Neural cell (in vitro differentiated cells): ENCODE measurements at regions not wholly inside any gene's neighbourhood (a gene's known extent, or its start where the extent isn't known, plus 50 kb on each side); places are given as distances from the start of the nearest gene placed in this dataset.

Experiments used
- H2AFZ ChIP-seq: fragments of 200-600, 300-800 bp; sonication (generic), shearing (Covaris generic); 2 replicates; pipeline ENCODE4 v1.6.0; 2014; ENCODE audit warnings: low read depth, mild to moderate bottlenecking, antibody characterized with exemption, low read length, moderate library complexity
- H3F3A ChIP-seq: fragments of 200-600 bp; shearing (Covaris generic); 2 replicates; pipeline ENCODE4 v1.6.1; 2016; ENCODE audit warnings: mild to moderate bottlenecking, moderate library complexity, mixed read lengths, antibody characterized with exemption, low read length; ENCODE audit not compliant: insufficient read depth, poor library complexity, severe bottlenecking
- H3K27ac ChIP-seq: fragments of 200-600, 300-800 bp; sonication (generic), shearing (Covaris generic); 2 replicates; pipeline ENCODE4 v1.5.1; 2014; ENCODE audit warnings: mild to moderate bottlenecking, low read length, moderate library complexity
- H3K27me3 ChIP-seq: fragments of 300-800, 200-600 bp; sonication (generic), shearing (Covaris generic); 2 replicates; pipeline ENCODE4 v1.6.0; 2014; ENCODE audit warnings: mild to moderate bottlenecking, low read depth, low read length, moderate library complexity; ENCODE audit not compliant: insufficient read depth
- H3K36me3 ChIP-seq: fragments of 300-800, 200-600 bp; sonication (generic), shearing (Covaris generic); 2 replicates; pipeline ENCODE4 v1.5.1; 2014; ENCODE audit warnings: mild to moderate bottlenecking, antibody characterized with exemption, low read length, moderate library complexity; ENCODE audit not compliant: insufficient read depth
- H3K4me2 ChIP-seq: fragments of 300-800, 200-600 bp; sonication (generic), shearing (Covaris generic); 2 replicates; pipeline ENCODE4 v1.6.0; 2014; ENCODE audit warnings: mild to moderate bottlenecking, low read length
- H3K4me3 ChIP-seq: fragments of 300-800, 200-600 bp; sonication (generic), shearing (Covaris generic); 2 replicates; pipeline ENCODE4 v1.5.1; 2014; ENCODE audit warnings: mild to moderate bottlenecking, low read length, moderate library complexity
- H3K79me2 ChIP-seq: fragments of 200-600 bp; shearing (Covaris generic); replicated peaks from 2 replicates; pipeline ENCODE4 v1.6.0; 2014; ENCODE audit warnings: mild to moderate bottlenecking, low read length, moderate library complexity; ENCODE audit not compliant: insufficient read depth
- H3K9ac ChIP-seq: fragments of 300-800, 200-600 bp; sonication (generic), shearing (Covaris generic); 2 replicates; pipeline ENCODE4 v1.6.1; 2016; ENCODE audit warnings: mild to moderate bottlenecking, low read length, mixed read lengths
- H3K9me2 ChIP-seq: fragments of 200-600 bp; shearing (Covaris generic); 2 replicates; pipeline ENCODE4 v1.6.1; 2016; ENCODE audit warnings: mild to moderate bottlenecking, low read length, mixed read lengths; ENCODE audit not compliant: insufficient read depth
- H3K9me3 ChIP-seq: fragments of 200-600, 300-800 bp; sonication (generic), shearing (Covaris generic); 2 replicates; pipeline ENCODE4 v1.6.1; 2016; ENCODE audit warnings: mild to moderate bottlenecking, mixed run types, low read length, moderate library complexity, mixed read lengths
- H4K20me1 ChIP-seq: fragments of 200-600 bp; shearing (Covaris generic); 2 replicates; pipeline ENCODE4 v1.6.1; 2016; ENCODE audit warnings: mild to moderate bottlenecking, mixed run types; ENCODE audit not compliant: insufficient read depth
- CTCF ChIP-seq: fragments of 450-650 bp; IDR thresholded peaks from 2 replicates; pipeline ENCODE4 v1.5.1; 2014; ENCODE audit warnings: antibody characterized with exemption, mild to moderate bottlenecking, moderate library complexity; ENCODE audit not compliant: poor library complexity, severe bottlenecking
- EP300 ChIP-seq: fragments of 450-650 bp; conservative IDR thresholded peaks from 2 replicates; pipeline ENCODE4 v1.6.1; 2014; ENCODE audit warnings: antibody characterized with exemption, mild to moderate bottlenecking, moderate library complexity; ENCODE audit not compliant: poor library complexity, severe bottlenecking
- EZH2 ChIP-seq: fragments of 200-600, 300-800 bp; shearing (Covaris generic), sonication (generic); IDR thresholded peaks from 2 replicates; pipeline ENCODE4 v1.6.1; 2014; ENCODE audit warnings: antibody characterized with exemption, low read length, borderline replicate concordance, mild to moderate bottlenecking; ENCODE audit not compliant: insufficient read depth, poor library complexity, severe bottlenecking
- MXI1 ChIP-seq: fragments of 450-650 bp; conservative IDR thresholded peaks from 2 replicates; pipeline ENCODE4 v1.6.1; 2014; ENCODE audit warnings: antibody characterized with exemption, mild to moderate bottlenecking; ENCODE audit not compliant: poor library complexity, severe bottlenecking
- POLR2AphosphoS5 ChIP-seq: IDR thresholded peaks from 2 replicates; pipeline ENCODE4 v1.6.1; 2012
- RAD21 ChIP-seq: fragments of 450-650 bp; conservative IDR thresholded peaks from 2 replicates; pipeline ENCODE4 v1.6.1; 2014; ENCODE audit warnings: antibody characterized with exemption, mild to moderate bottlenecking, moderate library complexity
- REST ChIP-seq: IDR thresholded peaks from 2 replicates; pipeline ENCODE4 v1.6.1; 2012; ENCODE audit warnings: borderline replicate concordance
- SMC3 ChIP-seq: fragments of 450-650 bp; conservative IDR thresholded peaks from 2 replicates; pipeline ENCODE4 v1.6.1; 2014; ENCODE audit warnings: antibody characterized with exemption, mild to moderate bottlenecking, moderate library complexity; ENCODE audit not compliant: poor library complexity
- TAF1 ChIP-seq: IDR thresholded peaks from 2 replicates; pipeline ENCODE4 v1.6.1; 2012; ENCODE audit warnings: low read depth

- Histone ChIP-seq H3K27me3 (no peaks in the 10 kb centered on the region), H2AFZ (no peak overlapping the region), H3K36me3 (no peaks in the 10 kb centered on the region), H3K9me3 (no peaks in the 10 kb centered on the region), H3K4me3 (no peak overlapping the region), H3K9me2 (no peaks in the 10 kb centered on the region), H3K9ac (no peak overlapping the region), H3K4me2 (no peak overlapping the region), H3K79me2 (no peaks in the 10 kb centered on the region), H3F3A (no peaks in the 10 kb centered on the region), H3K27ac (no peak overlapping the region), H4K20me1 (no peaks in the 10 kb centered on the region)
- no peak for TF ChIP-seq EZH2
Measured at GRCh38 chrX:145729635-145730034, 88.0 kb upstream of the SLITRK2 start.

- TF ChIP-seq SMC3 = no peak
- no peak for TF ChIP-seq POLR2AphosphoS5
- no peak for TF ChIP-seq TAF1
- TF ChIP-seq CTCF = no peak
- TF ChIP-seq EP300 = no peak
- no peak for TF ChIP-seq MXI1
- no peak for TF ChIP-seq EZH2
- TF ChIP-seq RAD21 = no peak
- TF ChIP-seq REST = no peak
- Histone ChIP-seq H3K27ac (no peak overlapping the region), H2AFZ (no peak overlapping the region), H3K9ac (no peak overlapping the region), H3K9me3 (no peaks in the 10 kb centered on the region), H4K20me1 (no peaks in the 10 kb centered on the region), H3K36me3 (no peaks in the 10 kb centered on the region), H3K79me2 (no peaks in the 10 kb centered on the region), H3K4me2 (no peak overlapping the region), H3K4me3 (no peak overlapping the region), H3F3A (no peaks in the 10 kb centered on the region), H3K27me3 (no peaks in the 10 kb centered on the region), H3K9me2 (no peaks in the 10 kb centered on the region)
Measured at GRCh38 chrX:145735036-145735435, 82.6 kb upstream of the SLITRK2 start.

- Histone ChIP-seq H3K27ac (no peak overlapping the region), H3K79me2 (no peaks in the 10 kb centered on the region), H3K9me2 (no peaks in the 10 kb centered on the region), H3K36me3 (no peaks in the 10 kb centered on the region), H3F3A (no peaks in the 10 kb centered on the region), H3K27me3 (no peaks in the 10 kb centered on the region), H3K4me3 (no peak overlapping the region), H3K9ac (no peak overlapping the region), H3K9me3 (no peaks in the 10 kb centered on the region), H2AFZ (no peak overlapping the region), H3K4me2 (no peak overlapping the region), H4K20me1 (no peaks in the 10 kb centered on the region)
- TF ChIP-seq SMC3 = no peak
- TF ChIP-seq CTCF = no peak
- TF ChIP-seq REST = no peak
- no peak for TF ChIP-seq EZH2
- no peak for TF ChIP-seq TAF1
- no peak for TF ChIP-seq MXI1
- no peak for TF ChIP-seq RAD21
- TF ChIP-seq POLR2AphosphoS5 = no peak
- TF ChIP-seq EP300 = no peak
Measured at GRCh38 chrX:145751943-145752342, 65.7 kb upstream of the SLITRK2 start.
